ENCODE measurements at regions not wholly inside any gene's neighbourhood (a gene's known extent, or its start where the extent isn't known, plus 50 kb on each side); places are given as distances from the start of the nearest gene placed in this dataset.

DNA sequence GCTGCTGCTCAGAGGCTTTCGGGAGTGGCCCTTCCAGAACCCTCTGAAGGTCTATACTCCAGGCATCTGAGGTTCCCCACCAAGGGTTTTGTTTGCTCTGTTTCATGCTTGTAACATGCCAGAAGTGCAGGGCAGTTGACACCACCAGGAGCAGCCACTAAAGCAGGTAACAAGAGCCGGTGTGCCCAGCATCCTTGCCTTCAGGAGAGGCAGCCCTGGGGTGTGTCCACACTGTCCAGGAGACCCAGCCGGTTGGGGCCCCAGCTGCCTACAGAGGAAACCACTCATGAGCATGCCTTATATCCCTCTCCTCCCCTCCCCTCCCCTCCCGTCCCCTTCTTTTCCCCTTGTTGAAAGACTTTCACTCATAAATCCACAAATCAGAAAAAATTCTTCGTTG is 93.1 kb downstream of the CD8B2 start:
- no peaks in the 10 kb centered on the region for H3K36me3 ChIP-seq (ENCODE audit: control insufficient read depth, insufficient read depth, low read length)
- H2AFZ ChIP-seq (replicated peaks; ENCODE audit: low read length, poor library complexity), result no peak overlapping the region
- ChIA-PET POLR2A (ENCODE audit: unreplicated experiment) (no interaction called here), CTCF (no interaction called here)
- TF ChIP-seq ELK1 (IDR thresholded peaks at IDR 0.05; ENCODE audit: borderline replicate concordance, low read depth, low read length), result no peak
- no peak for TF ChIP-seq MAZ (IDR thresholded peaks at IDR 0.05; ENCODE audit: borderline replicate concordance, low read depth, low read length)
- no peak for TF ChIP-seq FOS (IDR thresholded peaks at IDR 0.05; ENCODE audit: low read depth, low read length)
- no peak for TF ChIP-seq RAD21 (IDR thresholded peaks at IDR 0.05; ENCODE audit: low read length)
- TF ChIP-seq, protein P1, sequence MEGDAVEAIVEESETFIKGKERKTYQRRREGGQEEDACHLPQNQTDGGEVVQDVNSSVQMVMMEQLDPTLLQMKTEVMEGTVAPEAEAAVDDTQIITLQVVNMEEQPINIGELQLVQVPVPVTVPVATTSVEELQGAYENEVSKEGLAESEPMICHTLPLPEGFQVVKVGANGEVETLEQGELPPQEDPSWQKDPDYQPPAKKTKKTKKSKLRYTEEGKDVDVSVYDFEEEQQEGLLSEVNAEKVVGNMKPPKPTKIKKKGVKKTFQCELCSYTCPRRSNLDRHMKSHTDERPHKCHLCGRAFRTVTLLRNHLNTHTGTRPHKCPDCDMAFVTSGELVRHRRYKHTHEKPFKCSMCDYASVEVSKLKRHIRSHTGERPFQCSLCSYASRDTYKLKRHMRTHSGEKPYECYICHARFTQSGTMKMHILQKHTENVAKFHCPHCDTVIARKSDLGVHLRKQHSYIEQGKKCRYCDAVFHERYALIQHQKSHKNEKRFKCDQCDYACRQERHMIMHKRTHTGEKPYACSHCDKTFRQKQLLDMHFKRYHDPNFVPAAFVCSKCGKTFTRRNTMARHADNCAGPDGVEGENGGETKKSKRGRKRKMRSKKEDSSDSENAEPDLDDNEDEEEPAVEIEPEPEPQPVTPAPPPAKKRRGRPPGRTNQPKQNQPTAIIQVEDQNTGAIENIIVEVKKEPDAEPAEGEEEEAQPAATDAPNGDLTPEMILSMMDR (conservative IDR thresholded peaks at IDR 0.05; ENCODE audit: low read depth, low read length), result no peak
- no peak for TF ChIP-seq MAFK (IDR thresholded peaks at IDR 0.05; ENCODE audit: low read depth, low read length)
- TF ChIP-seq RCOR1 (IDR thresholded peaks at IDR 0.05; ENCODE audit: insufficient replicate concordance, low read length), result no peak
- TF ChIP-seq POLR2A (IDR thresholded peaks at IDR 0.05; ENCODE audit: low read depth, low read length), result no peak
- no peak for TF ChIP-seq CEBPB (IDR thresholded peaks at IDR 0.05; ENCODE audit: low read depth, low read length)
- TF ChIP-seq SMC3 (IDR thresholded peaks at IDR 0.05; ENCODE audit: low read depth, low read length), result no peak
- TF ChIP-seq, protein P2, sequence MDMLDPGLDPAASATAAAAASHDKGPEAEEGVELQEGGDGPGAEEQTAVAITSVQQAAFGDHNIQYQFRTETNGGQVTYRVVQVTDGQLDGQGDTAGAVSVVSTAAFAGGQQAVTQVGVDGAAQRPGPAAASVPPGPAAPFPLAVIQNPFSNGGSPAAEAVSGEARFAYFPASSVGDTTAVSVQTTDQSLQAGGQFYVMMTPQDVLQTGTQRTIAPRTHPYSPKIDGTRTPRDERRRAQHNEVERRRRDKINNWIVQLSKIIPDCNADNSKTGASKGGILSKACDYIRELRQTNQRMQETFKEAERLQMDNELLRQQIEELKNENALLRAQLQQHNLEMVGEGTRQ (IDR thresholded peaks at IDR 0.05; ENCODE audit: low read depth, low read length), result no peak
- TF ChIP-seq RFX5 (IDR thresholded peaks at IDR 0.05; ENCODE audit: low read depth, low read length), result no peak
- no peak for TF ChIP-seq NFE2L2 (IDR thresholded peaks at IDR 0.05; ENCODE audit: low read depth, low read length)
- no peak for TF ChIP-seq BHLHE40 (IDR thresholded peaks at IDR 0.05; ENCODE audit: low read depth, low read length)
- no peak for TF ChIP-seq CHD1 (IDR thresholded peaks at IDR 0.05; ENCODE audit: low read depth, low read length)
- intact Hi-C loops (cut with micrococcal nuclease) (no loop called here), dilution Hi-C loops (cut with HindIII; ENCODE audit: low sequenced_read_pairs, unreplicated experiment) (no loop called here), in situ Hi-C loops (cut with MboI; ENCODE audit: low sequenced_read_pairs) (no loop called here)
- H3K4me1 ChIP-seq (ENCODE audit: control insufficient read depth, insufficient read depth, low read length), result no peaks in the 10 kb centered on the region
- H3K9ac ChIP-seq (ENCODE audit: low read depth, low read length), result no peak overlapping the region
- WGBS, 2 experiments (ENCODE audit: extremely low coverage in 2 of 2, insufficient read length in 1 of 2), result 0% methylated on average over 1 of the region's 5 CpGs; no CpG with 5 or more reads in 1 of the 2 experiments
- H3K56ac ChIP-seq (ENCODE audit: extremely low read depth, insufficient read depth, low read length), result no peak overlapping the region
- H4K5ac ChIP-seq (ENCODE audit: low read depth, low read length), result no peak overlapping the region
- no peak overlapping the region for H3K4me2 ChIP-seq (ENCODE audit: low read depth, low read length)
- H3K18ac ChIP-seq (ENCODE audit: low read depth, low read length), result no peak overlapping the region
- H2BK15ac ChIP-seq (ENCODE audit: low read depth, low read length), result no peak overlapping the region
- no peak for ATAC-seq (ENCODE audit: low read depth)
- no peak overlapping the region for H3K4me3 ChIP-seq (ENCODE audit: insufficient read depth, low read depth, low read length)
- no peak overlapping the region for H3K4ac ChIP-seq (ENCODE audit: low read depth, low read length)
- H2BK120ac ChIP-seq (ENCODE audit: low read depth, low read length), result no peak overlapping the region
- H3K9me1 ChIP-seq (ENCODE audit: insufficient read depth, low read length), result no peaks in the 10 kb centered on the region
- no peak for DNase-seq
- BruUV-seq (replicated peaks), result no TSS peak
- H2BK5ac ChIP-seq (ENCODE audit: low read depth, low read length, poor library complexity, severe bottlenecking), result no peak overlapping the region
- no peaks in the 10 kb centered on the region for H4K20me1 ChIP-seq (ENCODE audit: insufficient read depth, low read length)
- H2AK5ac ChIP-seq (ENCODE audit: low read depth, low read length), result no peak overlapping the region
- H3K27me3 ChIP-seq (ENCODE audit: control insufficient read depth, insufficient read depth, low read length), result peaks cover 4% of the 10 kb centered on the region; the same call in 1 of the 2 replicates
- no peaks in the 10 kb centered on the region for H3K79me1 ChIP-seq (ENCODE audit: low read depth in 1 of 2, low read length in 2 of 2)
- H4K8ac ChIP-seq (ENCODE audit: low read depth in 2 of 2, low read length in 2 of 2), result no peak overlapping the region
- H4K91ac ChIP-seq (ENCODE audit: insufficient read depth, low read depth, low read length), result no peak overlapping the region
- H3K27ac ChIP-seq (ENCODE audit: insufficient read depth, low read length), result no peak overlapping the region
- H3K9me3 ChIP-seq (ENCODE audit: control insufficient read depth, insufficient read depth, low read length), result no peaks in the 10 kb centered on the region
- H2AK9ac ChIP-seq (replicated peaks; ENCODE audit: low read depth, low read length, poor library complexity), result no peak overlapping the region
- H3K14ac ChIP-seq (replicated peaks; ENCODE audit: low read depth, low read length), result no peak overlapping the region
- no peak overlapping the region for H2BK20ac ChIP-seq (ENCODE audit: low read depth, low read length)
- no peak overlapping the region for H3K23ac ChIP-seq (ENCODE audit: low read depth, low read length)

All from IMR-90 (cell line).